ENCODE measurements at regions not wholly inside any gene's neighbourhood (a gene's known extent, or its start where the extent isn't known, plus 50 kb on each side); places are given as distances from the start of the nearest gene placed in this dataset.
"Not testable (repeated sequence)": the region's sequence is repeated elsewhere in the genome, so short reads cannot be mapped to it uniquely, and the experiment has no call there.

GRCh38 chr12:114032801-114033200 lies 66.7 kb upstream of the RBM19 start:
- no peak overlapping the region for H3K27ac ChIP-seq
- TF ChIP-seq, protein P1, sequence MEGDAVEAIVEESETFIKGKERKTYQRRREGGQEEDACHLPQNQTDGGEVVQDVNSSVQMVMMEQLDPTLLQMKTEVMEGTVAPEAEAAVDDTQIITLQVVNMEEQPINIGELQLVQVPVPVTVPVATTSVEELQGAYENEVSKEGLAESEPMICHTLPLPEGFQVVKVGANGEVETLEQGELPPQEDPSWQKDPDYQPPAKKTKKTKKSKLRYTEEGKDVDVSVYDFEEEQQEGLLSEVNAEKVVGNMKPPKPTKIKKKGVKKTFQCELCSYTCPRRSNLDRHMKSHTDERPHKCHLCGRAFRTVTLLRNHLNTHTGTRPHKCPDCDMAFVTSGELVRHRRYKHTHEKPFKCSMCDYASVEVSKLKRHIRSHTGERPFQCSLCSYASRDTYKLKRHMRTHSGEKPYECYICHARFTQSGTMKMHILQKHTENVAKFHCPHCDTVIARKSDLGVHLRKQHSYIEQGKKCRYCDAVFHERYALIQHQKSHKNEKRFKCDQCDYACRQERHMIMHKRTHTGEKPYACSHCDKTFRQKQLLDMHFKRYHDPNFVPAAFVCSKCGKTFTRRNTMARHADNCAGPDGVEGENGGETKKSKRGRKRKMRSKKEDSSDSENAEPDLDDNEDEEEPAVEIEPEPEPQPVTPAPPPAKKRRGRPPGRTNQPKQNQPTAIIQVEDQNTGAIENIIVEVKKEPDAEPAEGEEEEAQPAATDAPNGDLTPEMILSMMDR (IDR thresholded peaks at IDR 0.05), result no peak

GRCh38 chr12:114030451-114030850 lies 64.3 kb upstream of the RBM19 start:
- TF ChIP-seq, protein P1 (IDR thresholded peaks at IDR 0.05), result no peak
- no peak for TF ChIP-seq ZFX (IDR thresholded peaks at IDR 0.05; ENCODE audit: borderline replicate concordance)
- no peak overlapping the region for H3K27ac ChIP-seq

DNA sequence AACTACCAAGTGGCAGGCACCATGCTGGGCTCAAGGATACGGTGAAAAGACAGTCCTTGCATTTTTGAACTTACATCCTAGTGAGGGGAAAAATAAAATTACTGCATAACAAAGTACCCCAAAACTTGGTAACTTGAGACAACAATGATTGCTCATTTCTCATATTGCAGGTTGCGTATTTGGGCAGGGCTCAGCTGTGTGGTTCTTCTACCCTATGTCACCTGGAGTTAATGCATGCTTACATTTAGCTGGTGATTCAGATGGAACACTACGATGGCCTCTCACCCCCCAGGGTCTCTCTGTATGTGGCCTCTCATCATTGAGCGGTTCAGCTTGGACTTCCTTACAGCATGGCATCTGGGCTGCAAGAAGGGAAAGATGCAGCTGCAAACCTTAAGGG lies 60.7 kb upstream of the RBM19 start:
- TF ChIP-seq, protein P1 (IDR thresholded peaks at IDR 0.05), result no peak
- TF ChIP-seq ZFX (IDR thresholded peaks at IDR 0.05; ENCODE audit: borderline replicate concordance), result no peak
- H3K27ac ChIP-seq, result no peak overlapping the region

DNA sequence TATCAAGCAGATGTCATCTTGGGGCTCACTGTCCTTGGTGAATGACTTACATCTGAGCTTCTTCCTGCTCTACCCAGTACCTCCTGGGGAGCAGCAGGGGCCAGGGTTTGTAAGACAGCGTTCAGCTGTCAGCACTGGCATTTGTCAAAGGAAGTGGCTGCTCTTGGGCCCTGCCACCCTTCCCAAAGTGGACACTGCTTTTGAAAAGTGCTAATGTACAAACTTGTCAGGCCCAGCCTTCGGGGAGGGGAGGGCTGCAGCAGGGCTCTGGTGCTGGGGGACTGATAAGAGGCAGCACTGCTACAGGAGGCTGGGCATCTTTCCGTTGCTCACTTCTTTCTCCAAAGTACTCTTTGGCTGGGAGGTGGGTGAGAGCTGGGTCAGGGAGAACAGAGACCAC lies 59.8 kb upstream of the RBM19 start:
- TF ChIP-seq ZFX (IDR thresholded peaks at IDR 0.05; ENCODE audit: borderline replicate concordance), result no peak
- H3K27ac ChIP-seq, result no peak overlapping the region

DNA sequence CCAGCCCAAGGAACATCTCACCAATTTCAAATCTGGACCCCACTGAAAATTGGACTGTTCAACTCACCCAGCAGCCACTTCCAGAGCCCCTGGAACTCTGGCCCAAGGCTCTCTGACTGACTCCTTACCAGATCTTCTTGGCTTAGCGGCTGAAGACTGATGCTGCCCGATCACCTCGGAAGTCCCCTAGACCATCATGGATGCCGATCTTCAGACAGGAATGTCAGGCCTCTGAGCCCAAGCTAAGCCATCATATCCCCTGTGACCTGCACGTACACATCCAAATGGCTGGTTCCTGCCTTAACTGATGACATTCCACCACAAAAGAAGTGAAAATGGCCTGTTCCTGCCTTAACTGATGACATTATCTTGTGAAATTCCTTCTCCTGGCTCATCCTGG lies 56.0 kb upstream of the RBM19 start:
- H3K27ac ChIP-seq, result not testable (repeated sequence)

GRCh38 chr12:114018669-114019068 lies 52.5 kb upstream of the RBM19 start:
- no peak for TF ChIP-seq ZFX (IDR thresholded peaks at IDR 0.05; ENCODE audit: borderline replicate concordance)
- TF ChIP-seq, protein P1 (IDR thresholded peaks at IDR 0.05), result no peak

More at GRCh38 chr12:114018669-114019068, 52.5 kb upstream of the RBM19 start:
- no peak overlapping the region for H3K27ac ChIP-seq

All from 22Rv1 (cell line).